Gastrocnemius medialis (tissue), 4 donors: ENCODE measurements at regions not wholly inside any gene's neighbourhood (a gene's known extent, or its start where the extent isn't known, plus 50 kb on each side); places are given as distances from the start of the nearest gene placed in this dataset.

Experiments
- CTCF ChIP-seq, 5 experiments: fragments of 450-650 bp in 3 of 5; fragments of 200-600 bp in 2 of 5; sonication (generic) in 2 of 5; IDR thresholded peaks in 4 of 5; conservative IDR thresholded peaks in 1 of 5; 1 replicate in 4 of 5; 2 replicates in 1 of 5; pipeline ENCODE4 v1.5.1; 2016 to 2019; ENCODE audit warnings: antibody characterized with exemption in 5 of 5, mild to moderate bottlenecking in 3 of 5, moderate library complexity in 3 of 5
- POLR2A ChIP-seq, 2 donors: fragments of 450-650 bp; IDR thresholded peaks; one replicate each; pipeline ENCODE4 v1.6.1; 2017; ENCODE audit warnings: antibody characterized with exemption in 2 of 2, mild to moderate bottlenecking in 2 of 2, moderate library complexity in 2 of 2

GRCh38 chr3:152683521-152683999 is 151.4 kb upstream of the P2RY1 start:
- no peak for TF ChIP-seq POLR2A (IDR thresholded peaks at IDR 0.05)
- no peak for TF ChIP-seq CTCF (IDR thresholded peaks at IDR 0.05 in 4 of 5, conservative IDR thresholded peaks at IDR 0.05 in 1 of 5)
